HG03575 (cell line): ENCODE measurements at regions not wholly inside any gene's neighbourhood (a gene's known extent, or its start where the extent isn't known, plus 50 kb on each side); places are given as distances from the start of the nearest gene placed in this dataset.

Experiments
- ATAC-seq: cut with Tn5 transposase; IDR thresholded peaks from one replicate; pipeline ENCODE4 v1.9.1; 2021; ENCODE audit not compliant: unreplicated experiment, insufficient number of reproducible peaks, low FRiP score; ENCODE audit errors: extremely low read depth

- no peak for ATAC-seq
These were observed 65.0 kb upstream of the SEMA6D start for GRCh38 chr15:47652328-47652727.

- no peak for ATAC-seq
These were observed 64.5 kb upstream of the SEMA6D start for GRCh38 chr15:47652844-47653243.

- ATAC-seq, result no peak
These were observed 55.6 kb upstream of the SEMA6D start for GRCh38 chr15:47661661-47662180.

GRCh38 chr15:47663101-47663500 is 54.2 kb upstream of the SEMA6D start:
- ATAC-seq, result no peak
